H1 (cell line): ENCODE measurements at regions not wholly inside any gene's neighbourhood (a gene's known extent, or its start where the extent isn't known, plus 50 kb on each side); places are given as distances from the start of the nearest gene placed in this dataset.

ENCODE experiments used
- EZH2 ChIP-seq: fragments of 200-600 bp; sonication (generic); IDR thresholded peaks from 2 replicates; pipeline ENCODE4 v1.7.1; 2012; ENCODE audit warnings: low read depth, mild to moderate bottlenecking, moderate library complexity, low read length, inconsistent platforms; ENCODE audit not compliant: severe bottlenecking
- JUND ChIP-seq: IDR thresholded peaks from 2 replicates; pipeline ENCODE4 v1.6.1; 2011; ENCODE audit warnings: mild to moderate bottlenecking, improper control_type of control experiment, low read length
- POLR2A ChIP-seq, 2 experiments: IDR thresholded peaks; 1 replicate in 1 of 2; 2 replicates in 1 of 2; pipeline ENCODE4 v1.6.1; 2011; ENCODE audit warnings: low read depth in 2 of 2, low read length in 2 of 2, mild to moderate bottlenecking in 2 of 2; ENCODE audit errors: control extremely low read depth in 1 of 2
- RAD21 ChIP-seq, 2 experiments: IDR thresholded peaks in 1 of 2; conservative IDR thresholded peaks in 1 of 2; 2 replicates each; pipeline ENCODE4 v1.6.1; 2011; ENCODE audit warnings: low read depth in 2 of 2, low read length in 2 of 2, improper control_type of control experiment in 1 of 2, inconsistent platforms in 1 of 2, mild to moderate bottlenecking in 1 of 2, moderate library complexity in 1 of 2
- ZNF274 ChIP-seq: IDR thresholded peaks from 2 replicates; pipeline ENCODE4 v1.7.0; 2012; ENCODE audit warnings: low read length, borderline replicate concordance; ENCODE audit errors: extremely low read depth
- TF ChIP-seq, protein P1 (sequence below), 3 experiments: IDR thresholded peaks; 1 replicate in 2 of 3; 2 replicates in 1 of 3; pipeline versions ENCODE4 v1.5.1 to v1.6.1; 2011; ENCODE audit warnings: low read length in 3 of 3, mild to moderate bottlenecking in 3 of 3, inconsistent platforms in 2 of 3, low read depth in 1 of 3, moderate library complexity in 1 of 3; ENCODE audit not compliant: insufficient read depth in 1 of 3; ENCODE audit errors: control extremely low read depth in 1 of 3

DNA sequence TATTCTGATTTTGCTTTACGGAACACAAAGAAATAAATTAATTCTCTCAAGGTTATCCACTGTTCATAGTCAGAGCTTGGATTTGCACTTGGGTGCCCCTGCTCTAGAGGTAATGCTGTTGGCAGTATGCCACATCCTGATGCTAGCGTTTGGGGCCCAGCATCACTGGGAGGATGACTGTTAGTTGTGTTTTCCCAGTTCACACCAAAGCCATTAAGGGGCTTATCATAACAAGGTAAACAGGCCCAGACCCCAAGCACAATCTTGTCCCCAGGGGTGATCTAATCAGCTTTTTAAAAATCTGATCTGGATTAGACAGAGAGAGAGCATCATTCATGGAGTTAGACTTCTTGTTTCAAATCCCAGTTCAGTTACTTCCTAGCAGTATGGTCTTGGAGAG lies 60.2 kb upstream of the PBX1 start:
- TF ChIP-seq POLR2A (IDR thresholded peaks at IDR 0.05; ENCODE audit: control extremely low read depth in 1 of 2, low read depth in 2 of 2, low read length in 2 of 2) (no peak), ZNF274 (no peak), EZH2 (no peak), RAD21 (IDR thresholded peaks at IDR 0.05 in 1 of 2, conservative IDR thresholded peaks at IDR 0.05 in 1 of 2; ENCODE audit: low read depth in 2 of 2, low read length in 2 of 2) (no peak), JUND (no peak)
- TF ChIP-seq, protein P1, sequence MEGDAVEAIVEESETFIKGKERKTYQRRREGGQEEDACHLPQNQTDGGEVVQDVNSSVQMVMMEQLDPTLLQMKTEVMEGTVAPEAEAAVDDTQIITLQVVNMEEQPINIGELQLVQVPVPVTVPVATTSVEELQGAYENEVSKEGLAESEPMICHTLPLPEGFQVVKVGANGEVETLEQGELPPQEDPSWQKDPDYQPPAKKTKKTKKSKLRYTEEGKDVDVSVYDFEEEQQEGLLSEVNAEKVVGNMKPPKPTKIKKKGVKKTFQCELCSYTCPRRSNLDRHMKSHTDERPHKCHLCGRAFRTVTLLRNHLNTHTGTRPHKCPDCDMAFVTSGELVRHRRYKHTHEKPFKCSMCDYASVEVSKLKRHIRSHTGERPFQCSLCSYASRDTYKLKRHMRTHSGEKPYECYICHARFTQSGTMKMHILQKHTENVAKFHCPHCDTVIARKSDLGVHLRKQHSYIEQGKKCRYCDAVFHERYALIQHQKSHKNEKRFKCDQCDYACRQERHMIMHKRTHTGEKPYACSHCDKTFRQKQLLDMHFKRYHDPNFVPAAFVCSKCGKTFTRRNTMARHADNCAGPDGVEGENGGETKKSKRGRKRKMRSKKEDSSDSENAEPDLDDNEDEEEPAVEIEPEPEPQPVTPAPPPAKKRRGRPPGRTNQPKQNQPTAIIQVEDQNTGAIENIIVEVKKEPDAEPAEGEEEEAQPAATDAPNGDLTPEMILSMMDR (IDR thresholded peaks at IDR 0.05; ENCODE audit: control extremely low read depth in 1 of 3, insufficient read depth in 1 of 3, low read depth in 1 of 3, low read length in 3 of 3) = no peak
